ENCODE measurements at regions not wholly inside any gene's neighbourhood (a gene's known extent, or its start where the extent isn't known, plus 50 kb on each side); places are given as distances from the start of the nearest gene placed in this dataset.
A peak's percentile ranks its signal among the peaks of the same experiment; 100 is the strongest.

DNA sequence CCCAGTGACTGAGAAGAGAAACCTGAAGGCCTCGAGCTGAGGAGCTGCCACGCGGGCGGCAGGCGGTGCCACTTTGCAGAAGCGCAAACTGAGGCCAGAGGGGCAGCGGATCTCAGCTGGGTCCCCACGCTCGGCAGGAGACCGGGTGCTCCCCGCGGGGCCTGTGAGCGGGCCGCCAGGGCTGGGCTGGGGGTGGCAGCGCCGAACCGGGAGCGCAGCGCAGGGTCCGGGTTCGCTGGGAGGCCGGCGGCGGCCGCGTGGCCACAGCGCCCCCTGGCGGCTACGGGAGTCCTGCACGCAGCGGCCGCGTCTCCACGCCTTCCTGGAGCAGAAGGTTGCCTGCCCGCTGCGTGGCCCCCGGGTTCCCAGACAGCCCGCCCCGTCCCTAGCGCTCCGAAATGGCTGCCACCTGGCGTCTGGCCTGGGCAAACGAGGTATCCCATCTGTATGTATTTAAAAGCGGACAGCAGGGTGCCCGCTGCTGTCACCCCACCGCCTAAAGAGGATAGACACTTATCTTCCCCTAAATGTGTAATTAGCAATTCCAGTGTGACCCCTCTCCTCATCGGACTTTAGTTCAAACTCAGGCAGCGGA, 96.1 kb upstream of the CDH5 start (continued):
- TF ChIP-seq, protein P1, sequence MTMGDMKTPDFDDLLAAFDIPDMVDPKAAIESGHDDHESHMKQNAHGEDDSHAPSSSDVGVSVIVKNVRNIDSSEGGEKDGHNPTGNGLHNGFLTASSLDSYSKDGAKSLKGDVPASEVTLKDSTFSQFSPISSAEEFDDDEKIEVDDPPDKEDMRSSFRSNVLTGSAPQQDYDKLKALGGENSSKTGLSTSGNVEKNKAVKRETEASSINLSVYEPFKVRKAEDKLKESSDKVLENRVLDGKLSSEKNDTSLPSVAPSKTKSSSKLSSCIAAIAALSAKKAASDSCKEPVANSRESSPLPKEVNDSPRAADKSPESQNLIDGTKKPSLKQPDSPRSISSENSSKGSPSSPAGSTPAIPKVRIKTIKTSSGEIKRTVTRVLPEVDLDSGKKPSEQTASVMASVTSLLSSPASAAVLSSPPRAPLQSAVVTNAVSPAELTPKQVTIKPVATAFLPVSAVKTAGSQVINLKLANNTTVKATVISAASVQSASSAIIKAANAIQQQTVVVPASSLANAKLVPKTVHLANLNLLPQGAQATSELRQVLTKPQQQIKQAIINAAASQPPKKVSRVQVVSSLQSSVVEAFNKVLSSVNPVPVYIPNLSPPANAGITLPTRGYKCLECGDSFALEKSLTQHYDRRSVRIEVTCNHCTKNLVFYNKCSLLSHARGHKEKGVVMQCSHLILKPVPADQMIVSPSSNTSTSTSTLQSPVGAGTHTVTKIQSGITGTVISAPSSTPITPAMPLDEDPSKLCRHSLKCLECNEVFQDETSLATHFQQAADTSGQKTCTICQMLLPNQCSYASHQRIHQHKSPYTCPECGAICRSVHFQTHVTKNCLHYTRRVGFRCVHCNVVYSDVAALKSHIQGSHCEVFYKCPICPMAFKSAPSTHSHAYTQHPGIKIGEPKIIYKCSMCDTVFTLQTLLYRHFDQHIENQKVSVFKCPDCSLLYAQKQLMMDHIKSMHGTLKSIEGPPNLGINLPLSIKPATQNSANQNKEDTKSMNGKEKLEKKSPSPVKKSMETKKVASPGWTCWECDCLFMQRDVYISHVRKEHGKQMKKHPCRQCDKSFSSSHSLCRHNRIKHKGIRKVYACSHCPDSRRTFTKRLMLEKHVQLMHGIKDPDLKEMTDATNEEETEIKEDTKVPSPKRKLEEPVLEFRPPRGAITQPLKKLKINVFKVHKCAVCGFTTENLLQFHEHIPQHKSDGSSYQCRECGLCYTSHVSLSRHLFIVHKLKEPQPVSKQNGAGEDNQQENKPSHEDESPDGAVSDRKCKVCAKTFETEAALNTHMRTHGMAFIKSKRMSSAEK (CRISPR knock-in tag; IDR thresholded peaks at IDR 0.05; ENCODE audit: borderline replicate concordance) = no peak
- TF ChIP-seq EMX1 (CRISPR knock-in tag; IDR thresholded peaks at IDR 0.05) (no peak), FOXK1 (CRISPR knock-in tag; IDR thresholded peaks at IDR 0.05) (peak; percentile 51; the same call in 1 of the 2 replicates), GABPB1 (CRISPR knock-in tag; IDR thresholded peaks at IDR 0.05) (0 out of 2 replicates have a peak, but pooled peaks have one; percentile 45), JUN (CRISPR knock-in tag; IDR thresholded peaks at IDR 0.05) (0 out of 2 replicates have a peak, but pooled peaks have one; percentile 69), NFYB (CRISPR knock-in tag; conservative IDR thresholded peaks at IDR 0.05; ENCODE audit: low read depth) (no peak), NR2C2 (CRISPR knock-in tag; IDR thresholded peaks at IDR 0.05) (no peak), FOXP1 (CRISPR knock-in tag; IDR thresholded peaks at IDR 0.05; ENCODE audit: borderline replicate concordance) (peak; percentile 95), SMAD4 (CRISPR knock-in tag; IDR thresholded peaks at IDR 0.05) (no peak), ZBTB21 (CRISPR knock-in tag; IDR thresholded peaks at IDR 0.05; ENCODE audit: borderline replicate concordance) (peak; percentile 74), NR1H2 (CRISPR knock-in tag; IDR thresholded peaks at IDR 0.05) (no peak), MXD4 (CRISPR knock-in tag; IDR thresholded peaks at IDR 0.05; ENCODE audit: borderline replicate concordance) (no peak), ETV6 (CRISPR knock-in tag; IDR thresholded peaks at IDR 0.05) (peak; percentile 91)
- TF ChIP-seq, protein P2, sequence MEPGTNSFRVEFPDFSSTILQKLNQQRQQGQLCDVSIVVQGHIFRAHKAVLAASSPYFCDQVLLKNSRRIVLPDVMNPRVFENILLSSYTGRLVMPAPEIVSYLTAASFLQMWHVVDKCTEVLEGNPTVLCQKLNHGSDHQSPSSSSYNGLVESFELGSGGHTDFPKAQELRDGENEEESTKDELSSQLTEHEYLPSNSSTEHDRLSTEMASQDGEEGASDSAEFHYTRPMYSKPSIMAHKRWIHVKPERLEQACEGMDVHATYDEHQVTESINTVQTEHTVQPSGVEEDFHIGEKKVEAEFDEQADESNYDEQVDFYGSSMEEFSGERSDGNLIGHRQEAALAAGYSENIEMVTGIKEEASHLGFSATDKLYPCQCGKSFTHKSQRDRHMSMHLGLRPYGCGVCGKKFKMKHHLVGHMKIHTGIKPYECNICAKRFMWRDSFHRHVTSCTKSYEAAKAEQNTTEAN (CRISPR knock-in tag; IDR thresholded peaks at IDR 0.05) = no peak
- TF ChIP-seq, protein P3, sequence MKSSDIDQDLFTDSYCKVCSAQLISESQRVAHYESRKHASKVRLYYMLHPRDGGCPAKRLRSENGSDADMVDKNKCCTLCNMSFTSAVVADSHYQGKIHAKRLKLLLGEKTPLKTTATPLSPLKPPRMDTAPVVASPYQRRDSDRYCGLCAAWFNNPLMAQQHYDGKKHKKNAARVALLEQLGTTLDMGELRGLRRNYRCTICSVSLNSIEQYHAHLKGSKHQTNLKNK (CRISPR knock-in tag; IDR thresholded peaks at IDR 0.05) = no peak
- TF ChIP-seq, protein P4, sequence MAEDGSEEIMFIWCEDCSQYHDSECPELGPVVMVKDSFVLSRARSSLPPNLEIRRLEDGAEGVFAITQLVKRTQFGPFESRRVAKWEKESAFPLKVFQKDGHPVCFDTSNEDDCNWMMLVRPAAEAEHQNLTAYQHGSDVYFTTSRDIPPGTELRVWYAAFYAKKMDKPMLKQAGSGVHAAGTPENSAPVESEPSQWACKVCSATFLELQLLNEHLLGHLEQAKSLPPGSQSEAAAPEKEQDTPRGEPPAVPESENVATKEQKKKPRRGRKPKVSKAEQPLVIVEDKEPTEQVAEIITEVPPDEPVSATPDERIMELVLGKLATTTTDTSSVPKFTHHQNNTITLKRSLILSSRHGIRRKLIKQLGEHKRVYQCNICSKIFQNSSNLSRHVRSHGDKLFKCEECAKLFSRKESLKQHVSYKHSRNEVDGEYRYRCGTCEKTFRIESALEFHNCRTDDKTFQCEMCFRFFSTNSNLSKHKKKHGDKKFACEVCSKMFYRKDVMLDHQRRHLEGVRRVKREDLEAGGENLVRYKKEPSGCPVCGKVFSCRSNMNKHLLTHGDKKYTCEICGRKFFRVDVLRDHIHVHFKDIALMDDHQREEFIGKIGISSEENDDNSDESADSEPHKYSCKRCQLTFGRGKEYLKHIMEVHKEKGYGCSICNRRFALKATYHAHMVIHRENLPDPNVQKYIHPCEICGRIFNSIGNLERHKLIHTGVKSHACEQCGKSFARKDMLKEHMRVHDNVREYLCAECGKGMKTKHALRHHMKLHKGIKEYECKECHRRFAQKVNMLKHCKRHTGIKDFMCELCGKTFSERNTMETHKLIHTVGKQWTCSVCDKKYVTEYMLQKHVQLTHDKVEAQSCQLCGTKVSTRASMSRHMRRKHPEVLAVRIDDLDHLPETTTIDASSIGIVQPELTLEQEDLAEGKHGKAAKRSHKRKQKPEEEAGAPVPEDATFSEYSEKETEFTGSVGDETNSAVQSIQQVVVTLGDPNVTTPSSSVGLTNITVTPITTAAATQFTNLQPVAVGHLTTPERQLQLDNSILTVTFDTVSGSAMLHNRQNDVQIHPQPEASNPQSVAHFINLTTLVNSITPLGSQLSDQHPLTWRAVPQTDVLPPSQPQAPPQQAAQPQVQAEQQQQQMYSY (CRISPR knock-in tag; IDR thresholded peaks at IDR 0.05) = no peak; the same call in 1 of the 2 replicates
- TF ChIP-seq, protein P5, sequence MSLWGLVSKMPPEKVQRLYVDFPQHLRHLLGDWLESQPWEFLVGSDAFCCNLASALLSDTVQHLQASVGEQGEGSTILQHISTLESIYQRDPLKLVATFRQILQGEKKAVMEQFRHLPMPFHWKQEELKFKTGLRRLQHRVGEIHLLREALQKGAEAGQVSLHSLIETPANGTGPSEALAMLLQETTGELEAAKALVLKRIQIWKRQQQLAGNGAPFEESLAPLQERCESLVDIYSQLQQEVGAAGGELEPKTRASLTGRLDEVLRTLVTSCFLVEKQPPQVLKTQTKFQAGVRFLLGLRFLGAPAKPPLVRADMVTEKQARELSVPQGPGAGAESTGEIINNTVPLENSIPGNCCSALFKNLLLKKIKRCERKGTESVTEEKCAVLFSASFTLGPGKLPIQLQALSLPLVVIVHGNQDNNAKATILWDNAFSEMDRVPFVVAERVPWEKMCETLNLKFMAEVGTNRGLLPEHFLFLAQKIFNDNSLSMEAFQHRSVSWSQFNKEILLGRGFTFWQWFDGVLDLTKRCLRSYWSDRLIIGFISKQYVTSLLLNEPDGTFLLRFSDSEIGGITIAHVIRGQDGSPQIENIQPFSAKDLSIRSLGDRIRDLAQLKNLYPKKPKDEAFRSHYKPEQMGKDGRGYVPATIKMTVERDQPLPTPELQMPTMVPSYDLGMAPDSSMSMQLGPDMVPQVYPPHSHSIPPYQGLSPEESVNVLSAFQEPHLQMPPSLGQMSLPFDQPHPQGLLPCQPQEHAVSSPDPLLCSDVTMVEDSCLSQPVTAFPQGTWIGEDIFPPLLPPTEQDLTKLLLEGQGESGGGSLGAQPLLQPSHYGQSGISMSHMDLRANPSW (CRISPR knock-in tag; conservative IDR thresholded peaks at IDR 0.05; ENCODE audit: low read depth) = no peak
- TF ChIP-seq, protein P6, sequence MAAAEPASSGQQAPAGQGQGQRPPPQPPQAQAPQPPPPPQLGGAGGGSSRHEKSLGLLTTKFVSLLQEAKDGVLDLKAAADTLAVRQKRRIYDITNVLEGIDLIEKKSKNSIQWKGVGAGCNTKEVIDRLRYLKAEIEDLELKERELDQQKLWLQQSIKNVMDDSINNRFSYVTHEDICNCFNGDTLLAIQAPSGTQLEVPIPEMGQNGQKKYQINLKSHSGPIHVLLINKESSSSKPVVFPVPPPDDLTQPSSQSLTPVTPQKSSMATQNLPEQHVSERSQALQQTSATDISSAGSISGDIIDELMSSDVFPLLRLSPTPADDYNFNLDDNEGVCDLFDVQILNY (CRISPR knock-in tag; IDR thresholded peaks at IDR 0.05) = peak; percentile 75; the same call in 1 of the 2 replicates

Data from WTC11 (cell line).